ENCODE measurements at regions not wholly inside any gene's neighbourhood (a gene's known extent, or its start where the extent isn't known, plus 50 kb on each side); places are given as distances from the start of the nearest gene placed in this dataset.
A peak's percentile ranks its signal among the peaks of the same experiment; 100 is the strongest.

DNA sequence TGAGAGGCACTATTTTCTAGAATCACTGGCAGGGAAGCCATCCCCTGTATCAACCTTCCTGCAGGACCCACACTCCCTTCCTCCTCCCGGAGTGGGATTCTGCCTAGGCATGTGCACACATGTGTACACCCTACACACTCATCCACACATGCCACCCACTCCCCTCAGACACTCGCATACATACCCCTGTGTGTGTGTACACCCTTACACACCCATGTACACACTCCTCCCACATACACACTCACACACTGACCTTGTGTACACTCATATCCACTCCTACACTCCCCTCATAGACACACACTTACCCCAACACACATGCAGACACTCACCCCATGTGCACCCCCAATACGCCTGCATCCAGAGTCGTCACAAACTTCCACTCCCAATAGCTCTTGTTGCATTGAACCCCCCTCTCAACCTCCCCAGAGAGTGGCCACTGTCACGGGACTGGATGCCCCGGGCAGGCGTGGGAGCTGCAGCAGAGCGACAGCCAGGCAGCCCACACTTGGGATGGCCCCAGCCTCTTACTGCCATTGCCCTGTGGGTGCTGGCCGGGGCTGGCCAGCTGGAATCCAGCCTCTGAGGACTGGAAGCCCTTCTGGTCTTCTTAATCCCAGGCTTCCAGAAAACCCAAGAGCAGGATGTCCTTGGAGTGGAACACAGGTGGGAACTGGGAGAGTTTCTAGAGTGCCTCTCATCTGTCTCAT lies 251.0 kb downstream of the LOXHD1 start:
- Histone ChIP-seq H3K4me3 (ENCODE audit: low read length) (no peak overlapping the region), H3K4me1 (ENCODE audit: control insufficient read depth, insufficient read depth, low read length) (peaks cover 7% of the 10 kb centered on the region), H3K9me3 (ENCODE audit: control insufficient read depth, low read length) (no peaks in the 10 kb centered on the region), H3K36me3 (ENCODE audit: control insufficient read depth, insufficient read depth, low read length, severe bottlenecking) (no peaks in the 10 kb centered on the region), H3K9ac (ENCODE audit: low read length) (no peak overlapping the region), H3K27me3 (replicated peaks; ENCODE audit: control insufficient read depth, insufficient read depth, low read length) (peaks cover 7% of the 10 kb centered on the region)
- DNase-seq (ENCODE audit: low read depth), result no peak

DNA sequence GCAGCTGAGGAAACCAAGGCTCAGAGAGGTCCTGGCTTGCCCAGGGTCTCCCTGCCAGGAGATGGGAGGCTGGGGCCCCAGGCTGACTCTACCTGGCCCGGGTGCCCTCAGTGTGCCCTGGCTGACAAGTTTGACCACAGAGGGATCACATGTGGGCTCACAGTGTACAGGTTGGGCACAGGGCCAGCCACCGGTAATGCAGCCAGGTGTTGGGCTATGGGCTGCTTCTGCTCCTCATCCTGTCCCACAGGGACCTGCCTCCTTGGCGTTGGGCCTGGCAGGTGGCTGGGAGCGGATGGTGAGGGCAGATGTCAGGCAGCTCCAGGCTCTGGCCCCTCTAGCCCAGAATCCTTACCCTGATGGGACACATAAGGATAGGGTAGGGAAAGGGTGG lies 250.5 kb downstream of the LOXHD1 start:
- H3K9me3 ChIP-seq (ENCODE audit: control insufficient read depth, low read length), result no peaks in the 10 kb centered on the region

DNA sequence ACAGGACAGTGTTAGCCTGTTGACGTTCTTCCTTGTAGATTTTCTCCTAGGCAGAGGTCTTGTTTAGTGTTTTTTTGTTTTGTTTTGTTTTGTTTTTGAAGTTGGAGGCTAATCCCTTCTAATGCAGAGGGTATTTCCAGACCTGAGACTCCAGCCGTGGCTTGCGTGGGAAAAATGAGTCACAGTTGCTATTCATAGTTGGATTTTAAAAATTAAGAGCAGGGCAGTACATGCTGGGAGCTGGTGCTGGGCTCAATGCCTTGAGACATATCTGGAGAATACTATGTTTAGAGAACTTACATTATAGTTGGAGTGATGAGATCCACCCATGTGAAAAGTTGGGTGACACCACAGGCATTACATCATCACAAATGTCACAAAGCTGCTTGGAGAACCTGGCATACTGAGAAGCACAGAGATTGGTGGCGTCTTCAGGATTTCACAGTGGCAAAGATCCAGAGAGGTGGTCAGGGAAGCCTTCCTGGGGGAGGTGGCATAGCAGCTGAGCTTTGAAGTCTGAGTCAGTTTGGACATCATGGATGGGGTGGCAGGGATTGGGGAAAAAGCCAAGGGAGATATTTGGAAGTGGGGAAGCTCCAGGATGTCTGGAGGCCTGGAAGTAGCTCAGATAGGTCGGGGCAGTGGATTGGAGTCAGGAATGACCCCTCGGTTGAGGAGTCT lies 249.4 kb downstream of the LOXHD1 start:
- DNase-seq (ENCODE audit: low read depth), result peak; percentile 85
- Histone ChIP-seq H3K36me3 (ENCODE audit: control insufficient read depth, insufficient read depth, low read length, severe bottlenecking) (no peaks in the 10 kb centered on the region), H3K4me3 (ENCODE audit: low read length) (no peak overlapping the region), H3K27me3 (replicated peaks; ENCODE audit: control insufficient read depth, insufficient read depth, low read length) (peaks cover 7% of the 10 kb centered on the region), H3K4me1 (ENCODE audit: control insufficient read depth, insufficient read depth, low read length) (peaks cover 21% of the 10 kb centered on the region), H3K9me3 (ENCODE audit: control insufficient read depth, low read length) (no peaks in the 10 kb centered on the region), H3K9ac (ENCODE audit: low read length) (no peak overlapping the region)

More for the DNA sequence above, 250.5 kb downstream of the LOXHD1 start:
- no peak for DNase-seq (ENCODE audit: low read depth)
- Histone ChIP-seq H3K4me3 (ENCODE audit: low read length) (no peak overlapping the region), H3K4me1 (ENCODE audit: control insufficient read depth, insufficient read depth, low read length) (peaks cover 12% of the 10 kb centered on the region), H3K27me3 (replicated peaks; ENCODE audit: control insufficient read depth, insufficient read depth, low read length) (peaks cover 7% of the 10 kb centered on the region), H3K36me3 (ENCODE audit: control insufficient read depth, insufficient read depth, low read length, severe bottlenecking) (no peaks in the 10 kb centered on the region), H3K9ac (ENCODE audit: low read length) (no peak overlapping the region)

DNA sequence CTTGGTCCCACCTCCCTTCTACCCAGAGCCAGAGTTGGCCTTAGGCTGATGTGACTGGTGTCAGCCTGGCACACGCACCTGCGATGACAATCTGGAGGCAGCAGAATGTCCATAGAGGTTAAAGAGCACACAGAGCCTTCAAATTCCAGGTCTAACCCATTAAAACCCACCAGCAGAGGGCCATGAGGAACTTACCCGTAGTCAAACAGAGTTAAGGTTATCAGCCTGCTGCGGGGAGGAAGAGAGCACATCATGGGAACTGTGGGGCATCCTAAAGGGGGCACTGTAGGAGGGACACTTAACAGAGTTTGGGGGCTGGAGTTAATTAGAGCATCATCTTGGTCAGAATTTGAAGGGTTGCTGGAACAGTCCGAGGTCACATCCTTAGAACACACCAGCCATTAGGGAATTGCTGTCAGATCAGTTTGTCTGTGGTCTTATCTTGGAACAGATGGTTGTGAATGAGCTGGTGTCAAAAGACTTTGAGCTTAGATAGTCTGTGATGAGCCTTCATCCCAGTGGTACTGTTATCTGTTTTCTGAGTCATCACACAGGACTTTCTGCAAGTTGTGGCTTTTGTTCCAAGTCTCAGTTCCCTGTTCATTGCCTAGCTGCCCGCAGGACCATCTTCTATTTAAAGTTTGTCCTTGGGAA lies 248.6 kb downstream of the LOXHD1 start:
- H3K27me3 ChIP-seq (replicated peaks; ENCODE audit: control insufficient read depth, insufficient read depth, low read length), result peaks cover 12% of the 10 kb centered on the region
- H3K9ac ChIP-seq (ENCODE audit: low read length), result no peak overlapping the region
- H3K4me3 ChIP-seq (ENCODE audit: low read length), result no peak overlapping the region
- H3K9me3 ChIP-seq (ENCODE audit: control insufficient read depth, low read length), result no peaks in the 10 kb centered on the region
- no peaks in the 10 kb centered on the region for H3K36me3 ChIP-seq (ENCODE audit: control insufficient read depth, insufficient read depth, low read length, severe bottlenecking)
- peaks cover 24% of the 10 kb centered on the region for H3K4me1 ChIP-seq (ENCODE audit: control insufficient read depth, insufficient read depth, low read length)
- DNase-seq (ENCODE audit: low read depth), result no peak

DNA sequence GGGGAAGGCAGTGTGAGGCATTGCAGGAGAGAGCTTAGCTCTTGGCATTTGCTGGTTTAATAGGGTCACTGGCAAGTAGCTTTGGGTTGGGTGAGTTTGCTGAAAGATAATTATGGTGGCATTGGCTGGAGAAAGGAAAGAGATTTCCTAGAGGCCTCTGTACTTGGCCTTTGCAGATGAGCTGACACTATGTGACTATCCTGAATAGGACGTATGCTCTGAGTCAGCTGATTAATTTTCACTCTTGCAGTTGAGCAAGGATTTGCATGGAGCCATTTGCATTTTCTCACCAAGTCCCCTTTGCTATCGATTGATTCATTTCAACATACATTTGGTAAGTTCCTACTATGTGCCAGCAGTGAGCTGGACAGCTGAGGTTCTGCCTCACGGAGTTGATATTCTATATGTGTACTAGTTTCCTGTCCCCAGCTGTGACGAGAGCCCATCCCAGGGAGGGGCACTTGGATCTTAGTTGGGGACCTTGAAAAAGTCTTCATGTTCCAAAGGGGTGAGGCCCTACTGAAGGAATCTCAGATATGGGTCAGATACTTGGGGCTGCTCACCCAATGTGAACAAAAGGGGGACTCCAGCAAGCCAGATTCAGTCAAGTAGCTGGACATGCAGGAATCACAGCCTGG lies 245.7 kb downstream of the LOXHD1 start:
- Histone ChIP-seq H3K9ac (ENCODE audit: low read length) (no peak overlapping the region), H3K4me3 (ENCODE audit: low read length) (no peak overlapping the region), H3K4me1 (ENCODE audit: control insufficient read depth, insufficient read depth, low read length) (peaks cover 24% of the 10 kb centered on the region), H3K27me3 (replicated peaks; ENCODE audit: control insufficient read depth, insufficient read depth, low read length) (peaks cover 21% of the 10 kb centered on the region), H3K36me3 (ENCODE audit: control insufficient read depth, insufficient read depth, low read length, severe bottlenecking) (no peaks in the 10 kb centered on the region), H3K9me3 (ENCODE audit: control insufficient read depth, low read length) (no peaks in the 10 kb centered on the region)
- DNase-seq (ENCODE audit: low read depth), result no peak

DNA sequence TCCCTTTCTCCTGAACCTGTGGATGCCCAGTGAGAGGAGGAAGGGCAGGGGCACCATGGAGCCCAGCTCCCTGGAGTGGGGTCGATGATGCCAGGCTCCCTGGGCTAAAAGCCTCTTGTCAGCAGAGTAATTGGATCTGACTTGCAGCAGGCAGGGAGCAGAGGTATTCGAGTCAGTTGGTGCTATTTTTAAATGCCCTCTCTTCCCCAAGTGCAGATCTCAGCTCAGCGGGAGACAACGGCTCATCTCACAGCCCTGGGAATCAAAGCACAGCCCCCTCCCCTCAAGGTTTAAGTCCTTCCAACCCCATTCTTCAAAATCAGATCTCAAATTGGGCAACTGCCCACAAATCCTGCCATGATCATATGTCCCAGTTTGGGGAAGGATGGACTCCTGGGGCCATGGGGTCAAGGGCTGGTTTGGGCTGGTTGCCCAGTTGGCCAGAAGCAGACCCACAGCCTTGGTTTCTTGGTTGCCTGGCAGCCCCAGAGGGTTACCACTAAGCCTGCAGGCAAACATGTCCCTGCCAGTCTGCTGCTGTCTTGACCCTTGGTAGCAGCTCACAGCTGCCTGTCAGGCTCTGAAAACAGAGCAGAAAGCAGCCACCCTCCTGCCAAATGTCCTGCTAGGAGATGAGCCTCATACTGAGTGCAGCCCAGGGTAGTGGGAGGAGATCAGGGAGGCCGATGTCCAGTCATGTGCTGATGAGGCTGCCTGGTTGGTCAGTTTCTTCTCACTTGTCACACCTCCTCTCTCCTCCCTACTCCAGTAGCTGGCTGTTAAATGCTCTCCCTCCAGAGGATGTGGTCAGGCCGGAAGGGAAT lies 244.9 kb downstream of the LOXHD1 start:
- H3K4me3 ChIP-seq (ENCODE audit: low read length), result no peak overlapping the region
- H3K36me3 ChIP-seq (ENCODE audit: control insufficient read depth, insufficient read depth, low read length, severe bottlenecking), result no peaks in the 10 kb centered on the region
- peak; percentile 33 for DNase-seq (ENCODE audit: low read depth)
- H3K9ac ChIP-seq (ENCODE audit: low read length), result no peak overlapping the region
- no peaks in the 10 kb centered on the region for H3K9me3 ChIP-seq (ENCODE audit: control insufficient read depth, low read length)
- H3K27me3 ChIP-seq (replicated peaks; ENCODE audit: control insufficient read depth, insufficient read depth, low read length), result peaks cover 23% of the 10 kb centered on the region
- peaks cover 24% of the 10 kb centered on the region for H3K4me1 ChIP-seq (ENCODE audit: control insufficient read depth, insufficient read depth, low read length)

DNA sequence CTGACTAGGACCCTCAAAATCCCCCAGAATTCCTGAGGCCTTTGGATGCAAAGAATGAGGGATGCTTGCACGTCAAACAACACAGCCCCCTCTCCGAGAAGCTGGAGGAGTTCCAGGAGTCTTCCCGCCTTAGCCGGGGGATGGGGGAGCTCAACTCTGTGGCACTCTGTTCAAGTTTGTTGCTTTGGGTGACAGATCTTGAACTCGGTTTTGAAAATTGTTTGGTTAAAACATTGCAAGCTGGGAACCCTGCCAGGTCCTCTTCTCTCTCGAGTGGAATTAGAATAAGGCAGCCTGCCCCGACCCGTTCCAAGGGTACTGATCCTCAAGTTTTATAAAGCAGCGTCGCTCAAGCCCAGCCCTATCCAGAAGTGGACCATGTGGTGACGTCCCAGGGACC lies 244.1 kb downstream of the LOXHD1 start:
- no peaks in the 10 kb centered on the region for H3K9me3 ChIP-seq (ENCODE audit: control insufficient read depth, low read length)
- no peak overlapping the region for H3K4me3 ChIP-seq (ENCODE audit: low read length)
- DNase-seq (ENCODE audit: low read depth), result peak; percentile 40
- no peaks in the 10 kb centered on the region for H3K36me3 ChIP-seq (ENCODE audit: control insufficient read depth, insufficient read depth, low read length, severe bottlenecking)
- peaks cover 17% of the 10 kb centered on the region for H3K4me1 ChIP-seq (ENCODE audit: control insufficient read depth, insufficient read depth, low read length)
- H3K9ac ChIP-seq (ENCODE audit: low read length), result no peak overlapping the region
- H3K27me3 ChIP-seq (replicated peaks; ENCODE audit: control insufficient read depth, insufficient read depth, low read length), result peaks cover 23% of the 10 kb centered on the region

DNA sequence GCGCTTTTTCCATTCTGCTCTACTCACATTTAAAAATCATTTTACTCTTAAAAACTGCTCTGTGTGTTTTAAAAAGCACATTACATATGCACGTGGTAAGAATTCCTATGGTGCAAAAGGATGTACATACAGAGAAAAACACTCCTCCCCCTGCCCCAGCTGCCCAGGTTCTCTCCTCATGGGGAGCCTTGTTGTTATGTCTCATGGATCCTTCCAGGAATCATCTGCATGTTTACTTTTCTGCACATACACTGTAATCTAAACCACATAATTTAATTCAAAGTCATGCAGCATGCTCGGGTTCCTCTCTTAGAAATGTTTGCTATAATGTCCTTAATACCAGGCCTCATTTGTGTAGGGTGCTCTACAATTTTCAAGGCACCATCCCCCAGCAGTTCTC lies 243.3 kb downstream of the LOXHD1 start:
- DNase-seq (ENCODE audit: low read depth), result peak; percentile 28
- Histone ChIP-seq H3K4me1 (ENCODE audit: control insufficient read depth, insufficient read depth, low read length) (peaks cover 22% of the 10 kb centered on the region), H3K36me3 (ENCODE audit: control insufficient read depth, insufficient read depth, low read length, severe bottlenecking) (no peaks in the 10 kb centered on the region), H3K27me3 (replicated peaks; ENCODE audit: control insufficient read depth, insufficient read depth, low read length) (peaks cover 23% of the 10 kb centered on the region), H3K9ac (ENCODE audit: low read length) (no peak overlapping the region), H3K9me3 (ENCODE audit: control insufficient read depth, low read length) (no peaks in the 10 kb centered on the region), H3K4me3 (ENCODE audit: low read length) (no peak overlapping the region)

DNA sequence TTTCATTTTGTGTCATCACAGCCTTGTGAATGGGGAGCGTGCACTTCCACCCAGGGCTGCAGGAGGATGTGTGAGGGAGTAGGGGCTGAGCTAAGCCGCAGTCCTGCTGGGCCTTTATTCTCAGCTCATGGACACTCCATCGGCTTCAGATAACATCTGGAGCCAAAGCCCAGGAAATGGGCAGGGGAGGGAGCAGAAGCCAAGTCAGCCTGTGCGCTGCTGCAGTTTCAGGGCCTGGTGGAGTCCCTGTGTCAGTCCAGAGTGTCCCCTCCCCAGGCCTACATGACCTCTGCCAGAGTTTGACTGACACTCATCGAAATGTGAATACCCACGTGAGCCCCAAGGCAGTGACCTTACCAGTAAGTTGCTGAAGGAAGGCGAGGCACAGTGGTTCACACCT lies 242.2 kb downstream of the LOXHD1 start:
- H3K36me3 ChIP-seq (ENCODE audit: control insufficient read depth, insufficient read depth, low read length, severe bottlenecking), result no peaks in the 10 kb centered on the region
- peaks cover 30% of the 10 kb centered on the region for H3K4me1 ChIP-seq (ENCODE audit: control insufficient read depth, insufficient read depth, low read length)
- H3K4me3 ChIP-seq (ENCODE audit: low read length), result no peak overlapping the region
- DNase-seq (ENCODE audit: low read depth), result no peak
- no peaks in the 10 kb centered on the region for H3K9me3 ChIP-seq (ENCODE audit: control insufficient read depth, low read length)
- no peak overlapping the region for H3K9ac ChIP-seq (ENCODE audit: low read length)
- peaks cover 21% of the 10 kb centered on the region for H3K27me3 ChIP-seq (replicated peaks; ENCODE audit: control insufficient read depth, insufficient read depth, low read length)

DNA sequence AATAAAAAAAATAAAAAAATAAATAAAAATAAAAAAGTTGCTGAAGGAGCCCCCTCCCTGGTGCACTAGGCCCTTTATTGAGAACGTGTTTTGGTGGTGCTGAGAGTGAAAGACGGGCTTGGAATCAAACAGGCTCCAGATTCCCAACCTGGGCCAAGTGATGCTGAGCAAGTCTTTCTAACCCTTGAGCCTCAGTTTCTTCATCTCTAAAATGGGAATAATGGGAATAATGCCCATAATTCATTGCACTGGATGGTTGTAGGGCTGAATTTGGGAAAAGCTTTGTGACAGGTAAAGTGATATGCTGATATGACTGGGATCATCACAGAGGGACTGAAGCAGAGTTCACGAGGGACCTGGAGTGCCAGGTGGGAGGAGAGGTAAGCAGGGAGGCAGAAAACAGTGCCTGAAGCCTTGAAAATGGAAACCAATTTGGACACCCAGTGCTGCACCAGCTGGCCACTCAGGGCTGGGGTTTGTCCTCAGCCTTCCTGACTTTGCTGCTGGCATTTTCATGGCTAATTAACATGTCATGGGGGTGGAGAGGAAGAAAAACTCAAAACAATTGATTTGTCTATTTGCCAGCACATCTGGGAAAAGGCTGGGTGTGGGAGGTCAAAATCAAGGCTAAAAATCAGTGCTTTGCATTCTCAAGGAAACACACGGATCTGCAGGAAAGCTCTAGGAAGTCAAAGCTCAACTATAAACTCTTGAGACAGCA lies 241.3 kb downstream of the LOXHD1 start:
- Histone ChIP-seq H3K36me3 (ENCODE audit: control insufficient read depth, insufficient read depth, low read length, severe bottlenecking) (no peaks in the 10 kb centered on the region), H3K4me3 (ENCODE audit: low read length) (no peak overlapping the region), H3K27me3 (replicated peaks; ENCODE audit: control insufficient read depth, insufficient read depth, low read length) (peaks cover 21% of the 10 kb centered on the region), H3K4me1 (ENCODE audit: control insufficient read depth, insufficient read depth, low read length) (peaks cover 30% of the 10 kb centered on the region), H3K9me3 (ENCODE audit: control insufficient read depth, low read length) (no peaks in the 10 kb centered on the region), H3K9ac (ENCODE audit: low read length) (no peak overlapping the region)
- no peak for DNase-seq (ENCODE audit: low read depth)

All from adipocyte (in vitro differentiated cells).